ENCODE measurements at regions not wholly inside any gene's neighbourhood (a gene's known extent, or its start where the extent isn't known, plus 50 kb on each side); places are given as distances from the start of the nearest gene placed in this dataset.

DNA sequence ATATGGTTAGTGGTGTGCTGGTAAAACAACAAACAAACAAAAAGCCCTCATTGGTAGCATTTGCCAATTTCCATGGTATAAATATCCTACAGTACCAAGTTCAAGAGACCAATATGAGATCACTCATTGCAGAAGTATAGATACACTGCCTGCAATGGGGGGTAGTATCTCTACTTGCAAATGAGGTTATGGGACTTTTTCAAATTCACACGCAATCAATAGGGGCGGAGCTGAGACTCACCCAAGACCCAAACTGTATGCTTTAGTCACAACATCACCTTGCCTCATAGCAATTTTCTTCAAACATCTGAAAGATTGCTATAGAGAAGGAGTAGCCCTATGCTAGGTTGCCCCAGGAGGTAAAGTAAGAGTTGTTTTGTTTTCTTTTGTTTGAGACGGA lies 93.7 kb downstream of the VCPKMT start:
- TF ChIP-seq TCF4 (CRISPR knock-in tag; IDR thresholded peaks at IDR 0.05; ENCODE audit: borderline replicate concordance) (no peak), ISL1 (CRISPR knock-in tag; IDR thresholded peaks at IDR 0.05) (no peak), TOX (CRISPR knock-in tag; IDR thresholded peaks at IDR 0.05; ENCODE audit: borderline replicate concordance) (no peak), CSDC2 (CRISPR knock-in tag; IDR thresholded peaks at IDR 0.05) (no peak), ZFP30 (CRISPR knock-in tag; IDR thresholded peaks at IDR 0.05) (no peak), ZC3H10 (CRISPR knock-in tag; IDR thresholded peaks at IDR 0.05) (no peak), ESRRG (CRISPR knock-in tag; IDR thresholded peaks at IDR 0.05) (no peak), OSR1 (CRISPR knock-in tag; IDR thresholded peaks at IDR 0.05) (no peak), RARB (CRISPR knock-in tag; IDR thresholded peaks at IDR 0.05) (no peak)
- TF ChIP-seq, protein P1, sequence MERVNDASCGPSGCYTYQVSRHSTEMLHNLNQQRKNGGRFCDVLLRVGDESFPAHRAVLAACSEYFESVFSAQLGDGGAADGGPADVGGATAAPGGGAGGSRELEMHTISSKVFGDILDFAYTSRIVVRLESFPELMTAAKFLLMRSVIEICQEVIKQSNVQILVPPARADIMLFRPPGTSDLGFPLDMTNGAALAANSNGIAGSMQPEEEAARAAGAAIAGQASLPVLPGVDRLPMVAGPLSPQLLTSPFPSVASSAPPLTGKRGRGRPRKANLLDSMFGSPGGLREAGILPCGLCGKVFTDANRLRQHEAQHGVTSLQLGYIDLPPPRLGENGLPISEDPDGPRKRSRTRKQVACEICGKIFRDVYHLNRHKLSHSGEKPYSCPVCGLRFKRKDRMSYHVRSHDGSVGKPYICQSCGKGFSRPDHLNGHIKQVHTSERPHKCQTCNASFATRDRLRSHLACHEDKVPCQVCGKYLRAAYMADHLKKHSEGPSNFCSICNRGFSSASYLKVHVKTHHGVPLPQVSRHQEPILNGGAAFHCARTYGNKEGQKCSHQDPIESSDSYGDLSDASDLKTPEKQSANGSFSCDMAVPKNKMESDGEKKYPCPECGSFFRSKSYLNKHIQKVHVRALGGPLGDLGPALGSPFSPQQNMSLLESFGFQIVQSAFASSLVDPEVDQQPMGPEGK (CRISPR knock-in tag; IDR thresholded peaks at IDR 0.05; ENCODE audit: borderline replicate concordance) = no peak
- no peak for ATAC-seq

DNA sequence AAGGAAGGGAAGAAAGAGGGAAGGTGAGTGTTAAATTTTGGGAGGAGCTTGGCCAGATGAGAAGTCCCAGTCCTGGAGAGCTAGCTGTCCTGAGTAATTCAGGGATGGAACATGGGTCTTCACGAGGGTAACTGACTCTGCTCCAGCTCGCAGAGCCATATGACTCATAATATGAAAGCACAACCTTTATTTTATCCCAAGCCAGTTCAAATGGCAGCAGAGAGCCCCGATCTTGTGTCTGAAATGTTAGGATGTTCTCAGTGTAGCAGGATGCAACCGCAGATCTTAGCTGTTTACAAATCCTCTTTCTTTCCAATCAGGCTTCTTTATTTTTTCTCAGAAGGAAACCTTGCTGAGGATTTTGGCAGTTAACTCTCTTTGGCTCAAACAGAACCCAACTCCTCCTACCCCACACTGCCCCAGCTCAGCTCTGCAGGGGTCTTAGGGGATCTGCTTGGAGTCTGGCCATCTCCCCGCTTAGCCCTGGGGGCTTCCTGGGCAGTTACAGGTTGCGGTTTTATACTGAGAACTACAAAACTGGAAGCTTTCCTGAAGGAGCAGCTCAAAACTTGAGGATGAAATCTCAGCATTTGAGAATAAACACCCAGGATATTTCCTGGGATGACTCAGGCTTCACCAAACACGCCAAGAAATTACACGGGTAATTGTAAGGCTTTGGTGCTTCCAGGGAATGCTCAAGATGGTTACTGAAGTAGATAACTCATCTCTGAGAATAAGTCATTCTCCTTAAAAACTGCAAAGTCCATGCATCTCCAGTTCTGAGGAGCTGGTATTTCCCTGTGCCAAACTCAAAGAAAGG lies 92.5 kb downstream of the VCPKMT start:
- peak; percentile 85 for ATAC-seq
- TF ChIP-seq RARB (CRISPR knock-in tag; IDR thresholded peaks at IDR 0.05) (no peak), TCF4 (CRISPR knock-in tag; IDR thresholded peaks at IDR 0.05; ENCODE audit: borderline replicate concordance) (no peak), ZNF565 (CRISPR knock-in tag; conservative IDR thresholded peaks at IDR 0.05; ENCODE audit: low read depth) (no peak), ZFP30 (CRISPR knock-in tag; IDR thresholded peaks at IDR 0.05) (no peak), ZNF70 (CRISPR knock-in tag; IDR thresholded peaks at IDR 0.05) (no peak)

DNA sequence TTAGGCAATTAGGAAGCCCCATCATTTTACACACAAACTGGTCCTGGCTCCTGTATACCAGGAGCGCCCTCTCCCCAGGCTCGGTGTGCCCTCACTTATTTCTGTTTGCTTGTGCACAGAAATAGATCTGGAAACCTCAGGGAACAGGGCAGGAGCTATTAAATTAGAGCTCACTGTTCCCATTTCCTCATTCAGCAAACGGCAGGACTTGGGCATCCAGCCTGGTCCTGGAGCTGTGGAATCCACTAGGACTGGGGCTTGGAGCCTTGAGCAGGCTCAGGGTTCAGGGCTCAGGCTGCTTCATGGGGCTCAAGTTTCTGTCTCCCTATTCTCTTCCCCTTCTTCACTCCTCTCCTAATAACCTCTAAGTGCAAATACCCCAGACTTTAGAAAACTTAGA lies 91.3 kb downstream of the VCPKMT start:
- no peak for ATAC-seq
- TF ChIP-seq ZC3H10 (CRISPR knock-in tag; IDR thresholded peaks at IDR 0.05) (no peak), CSDC2 (CRISPR knock-in tag; IDR thresholded peaks at IDR 0.05) (no peak), ZNF565 (CRISPR knock-in tag; conservative IDR thresholded peaks at IDR 0.05; ENCODE audit: low read depth) (no peak), ZFP3 (CRISPR knock-in tag; IDR thresholded peaks at IDR 0.05) (no peak), ZNF8 (CRISPR knock-in tag; IDR thresholded peaks at IDR 0.05) (no peak), ARNTL (CRISPR knock-in tag; IDR thresholded peaks at IDR 0.05; ENCODE audit: borderline replicate concordance, low read depth) (no peak), TCF4 (CRISPR knock-in tag; IDR thresholded peaks at IDR 0.05; ENCODE audit: borderline replicate concordance) (no peak), SNAI2 (CRISPR knock-in tag; IDR thresholded peaks at IDR 0.05) (no peak), ESRRG (CRISPR knock-in tag; IDR thresholded peaks at IDR 0.05) (no peak), ZNF70 (CRISPR knock-in tag; IDR thresholded peaks at IDR 0.05) (no peak), RARB (CRISPR knock-in tag; IDR thresholded peaks at IDR 0.05) (no peak), PPARA (CRISPR knock-in tag; IDR thresholded peaks at IDR 0.05; ENCODE audit: borderline replicate concordance) (no peak)
- TF ChIP-seq, protein P2, sequence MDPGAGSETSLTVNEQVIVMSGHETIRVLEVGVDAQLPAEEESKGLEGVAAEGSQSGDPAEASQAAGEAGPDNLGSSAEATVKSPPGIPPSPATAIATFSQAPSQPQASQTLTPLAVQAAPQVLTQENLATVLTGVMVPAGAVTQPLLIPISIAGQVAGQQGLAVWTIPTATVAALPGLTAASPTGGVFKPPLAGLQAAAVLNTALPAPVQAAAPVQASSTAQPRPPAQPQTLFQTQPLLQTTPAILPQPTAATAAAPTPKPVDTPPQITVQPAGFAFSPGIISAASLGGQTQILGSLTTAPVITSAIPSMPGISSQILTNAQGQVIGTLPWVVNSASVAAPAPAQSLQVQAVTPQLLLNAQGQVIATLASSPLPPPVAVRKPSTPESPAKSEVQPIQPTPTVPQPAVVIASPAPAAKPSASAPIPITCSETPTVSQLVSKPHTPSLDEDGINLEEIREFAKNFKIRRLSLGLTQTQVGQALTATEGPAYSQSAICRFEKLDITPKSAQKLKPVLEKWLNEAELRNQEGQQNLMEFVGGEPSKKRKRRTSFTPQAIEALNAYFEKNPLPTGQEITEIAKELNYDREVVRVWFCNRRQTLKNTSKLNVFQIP (CRISPR knock-in tag; IDR thresholded peaks at IDR 0.05; ENCODE audit: borderline replicate concordance, low read depth) = no peak

DNA sequence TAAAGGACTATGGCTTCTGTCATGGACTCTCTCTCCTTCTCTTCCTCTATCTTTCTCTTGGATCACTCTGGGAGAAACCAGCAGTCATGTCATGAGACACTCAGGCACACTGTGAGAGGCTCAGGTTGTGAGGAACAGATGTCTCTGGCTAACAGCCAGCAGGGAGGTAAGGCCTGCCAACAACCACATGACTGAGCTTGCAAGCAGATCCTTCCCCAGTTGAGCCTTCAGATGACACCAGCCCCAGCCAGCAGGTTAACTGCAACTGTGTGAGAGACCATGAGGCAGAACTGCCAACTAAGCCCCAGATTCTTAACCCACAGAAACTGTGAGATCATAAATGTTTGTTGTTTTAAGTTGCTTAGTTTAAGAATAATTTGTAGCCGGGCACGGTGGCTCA lies 90.6 kb downstream of the VCPKMT start:
- no peak for ATAC-seq

More for the DNA sequence above, 90.6 kb downstream of the VCPKMT start:
- no peak for TF ChIP-seq ARNTL (CRISPR knock-in tag; IDR thresholded peaks at IDR 0.05; ENCODE audit: borderline replicate concordance, low read depth)
- TF ChIP-seq OSR1 (CRISPR knock-in tag; IDR thresholded peaks at IDR 0.05) = no peak
- TF ChIP-seq, protein P1 (CRISPR knock-in tag; IDR thresholded peaks at IDR 0.05; ENCODE audit: borderline replicate concordance) = no peak
- no peak for TF ChIP-seq ZNF8 (CRISPR knock-in tag; IDR thresholded peaks at IDR 0.05)
- TF ChIP-seq ZC3H10 (CRISPR knock-in tag; IDR thresholded peaks at IDR 0.05) = no peak
- TF ChIP-seq, protein P3, sequence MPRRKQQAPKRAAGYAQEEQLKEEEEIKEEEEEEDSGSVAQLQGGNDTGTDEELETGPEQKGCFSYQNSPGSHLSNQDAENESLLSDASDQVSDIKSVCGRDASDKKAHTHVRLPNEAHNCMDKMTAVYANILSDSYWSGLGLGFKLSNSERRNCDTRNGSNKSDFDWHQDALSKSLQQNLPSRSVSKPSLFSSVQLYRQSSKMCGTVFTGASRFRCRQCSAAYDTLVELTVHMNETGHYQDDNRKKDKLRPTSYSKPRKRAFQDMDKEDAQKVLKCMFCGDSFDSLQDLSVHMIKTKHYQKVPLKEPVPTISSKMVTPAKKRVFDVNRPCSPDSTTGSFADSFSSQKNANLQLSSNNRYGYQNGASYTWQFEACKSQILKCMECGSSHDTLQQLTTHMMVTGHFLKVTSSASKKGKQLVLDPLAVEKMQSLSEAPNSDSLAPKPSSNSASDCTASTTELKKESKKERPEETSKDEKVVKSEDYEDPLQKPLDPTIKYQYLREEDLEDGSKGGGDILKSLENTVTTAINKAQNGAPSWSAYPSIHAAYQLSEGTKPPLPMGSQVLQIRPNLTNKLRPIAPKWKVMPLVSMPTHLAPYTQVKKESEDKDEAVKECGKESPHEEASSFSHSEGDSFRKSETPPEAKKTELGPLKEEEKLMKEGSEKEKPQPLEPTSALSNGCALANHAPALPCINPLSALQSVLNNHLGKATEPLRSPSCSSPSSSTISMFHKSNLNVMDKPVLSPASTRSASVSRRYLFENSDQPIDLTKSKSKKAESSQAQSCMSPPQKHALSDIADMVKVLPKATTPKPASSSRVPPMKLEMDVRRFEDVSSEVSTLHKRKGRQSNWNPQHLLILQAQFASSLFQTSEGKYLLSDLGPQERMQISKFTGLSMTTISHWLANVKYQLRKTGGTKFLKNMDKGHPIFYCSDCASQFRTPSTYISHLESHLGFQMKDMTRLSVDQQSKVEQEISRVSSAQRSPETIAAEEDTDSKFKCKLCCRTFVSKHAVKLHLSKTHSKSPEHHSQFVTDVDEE (CRISPR knock-in tag; IDR thresholded peaks at IDR 0.05) = no peak
- TF ChIP-seq ZFP30 (CRISPR knock-in tag; IDR thresholded peaks at IDR 0.05) = no peak
- no peak for TF ChIP-seq BACH2 (CRISPR knock-in tag; IDR thresholded peaks at IDR 0.05; ENCODE audit: borderline replicate concordance)
- no peak for TF ChIP-seq TCF4 (CRISPR knock-in tag; IDR thresholded peaks at IDR 0.05; ENCODE audit: borderline replicate concordance)
- TF ChIP-seq ZNF565 (CRISPR knock-in tag; conservative IDR thresholded peaks at IDR 0.05; ENCODE audit: low read depth) = no peak
- no peak for TF ChIP-seq ISL1 (CRISPR knock-in tag; IDR thresholded peaks at IDR 0.05)
- no peak for TF ChIP-seq SNAI2 (CRISPR knock-in tag; IDR thresholded peaks at IDR 0.05)
- no peak for TF ChIP-seq PPARA (CRISPR knock-in tag; IDR thresholded peaks at IDR 0.05; ENCODE audit: borderline replicate concordance)
- TF ChIP-seq, protein P4, sequence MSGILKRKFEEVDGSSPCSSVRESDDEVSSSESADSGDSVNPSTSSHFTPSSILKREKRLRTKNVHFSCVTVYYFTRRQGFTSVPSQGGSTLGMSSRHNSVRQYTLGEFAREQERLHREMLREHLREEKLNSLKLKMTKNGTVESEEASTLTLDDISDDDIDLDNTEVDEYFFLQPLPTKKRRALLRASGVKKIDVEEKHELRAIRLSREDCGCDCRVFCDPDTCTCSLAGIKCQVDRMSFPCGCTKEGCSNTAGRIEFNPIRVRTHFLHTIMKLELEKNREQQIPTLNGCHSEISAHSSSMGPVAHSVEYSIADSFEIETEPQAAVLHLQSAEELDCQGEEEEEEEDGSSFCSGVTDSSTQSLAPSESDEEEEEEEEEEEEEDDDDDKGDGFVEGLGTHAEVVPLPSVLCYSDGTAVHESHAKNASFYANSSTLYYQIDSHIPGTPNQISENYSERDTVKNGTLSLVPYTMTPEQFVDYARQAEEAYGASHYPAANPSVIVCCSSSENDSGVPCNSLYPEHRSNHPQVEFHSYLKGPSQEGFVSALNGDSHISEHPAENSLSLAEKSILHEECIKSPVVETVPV (CRISPR knock-in tag; IDR thresholded peaks at IDR 0.05) = no peak
- TF ChIP-seq ZFP3 (CRISPR knock-in tag; IDR thresholded peaks at IDR 0.05) = no peak
- no peak for TF ChIP-seq CSDC2 (CRISPR knock-in tag; IDR thresholded peaks at IDR 0.05)
- TF ChIP-seq TOX (CRISPR knock-in tag; IDR thresholded peaks at IDR 0.05; ENCODE audit: borderline replicate concordance) = no peak
- TF ChIP-seq ZNF70 (CRISPR knock-in tag; IDR thresholded peaks at IDR 0.05) = no peak
